ENCODE measurements at regions not wholly inside any gene's neighbourhood (a gene's known extent, or its start where the extent isn't known, plus 50 kb on each side); places are given as distances from the start of the nearest gene placed in this dataset.

DNA sequence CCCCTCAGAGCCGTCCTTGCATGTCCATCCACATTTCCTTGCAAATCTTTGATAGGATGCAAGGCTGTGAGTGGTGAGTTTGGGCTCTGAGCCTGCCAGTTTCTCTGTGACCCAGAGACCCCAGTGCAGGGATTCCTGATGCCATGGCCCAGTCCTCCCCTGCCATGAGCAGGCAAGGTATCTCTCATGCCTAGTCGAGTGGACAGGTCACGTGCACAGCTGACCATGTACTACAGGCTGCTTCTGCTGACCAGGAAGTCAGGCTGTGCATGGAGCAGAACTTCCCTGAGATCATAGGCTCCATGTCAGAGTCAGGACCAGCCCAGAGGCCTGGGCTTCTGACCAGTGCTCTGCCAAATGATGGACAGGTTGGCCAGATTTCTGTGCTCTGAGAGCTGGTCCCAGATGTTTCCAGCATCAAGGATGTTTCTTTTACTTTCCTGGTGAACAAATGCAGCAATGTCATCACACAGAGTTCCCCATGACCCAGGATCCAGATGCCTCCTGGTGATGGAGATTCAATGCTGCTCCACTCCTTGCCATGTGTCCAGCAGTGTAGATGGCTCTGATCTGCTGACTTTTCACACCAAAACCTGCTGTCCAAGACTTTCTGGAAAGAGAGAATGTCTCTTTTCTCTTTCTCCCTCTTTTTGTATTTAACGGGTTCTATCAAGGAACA is 321.6 kb upstream of the HS6ST1 start (continued):
- TF ChIP-seq PRDM4 (CRISPR knock-in tag; IDR thresholded peaks at IDR 0.05; ENCODE audit: borderline replicate concordance): no peak

DNA sequence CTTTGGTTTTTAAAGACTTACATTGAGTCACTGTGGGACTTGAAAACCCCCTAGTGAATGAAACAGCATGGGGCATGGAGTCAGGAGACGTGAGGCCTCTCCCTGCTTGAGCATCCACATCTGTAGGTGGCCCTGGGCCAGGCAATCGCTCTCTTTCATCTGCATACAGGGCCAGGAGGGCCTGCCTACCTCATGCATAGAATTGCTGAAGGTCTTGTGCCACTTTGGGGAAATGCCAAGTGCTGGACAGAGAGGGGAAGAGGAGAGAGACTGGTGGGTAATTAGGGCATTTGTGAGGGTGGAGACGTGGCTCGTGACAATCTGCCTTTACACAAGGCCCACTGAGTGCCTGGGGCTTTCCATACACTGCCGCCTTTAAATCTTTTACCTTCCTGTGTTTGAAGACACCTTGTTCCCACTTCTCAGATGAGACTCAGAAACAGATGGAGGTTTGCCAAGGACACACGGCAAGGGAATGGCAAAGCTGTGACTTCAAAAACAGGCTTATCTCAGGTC is 322.2 kb upstream of the HS6ST1 start:
- Histone ChIP-seq H2AFZ (ENCODE audit: low read length) (no peak overlapping the region), H4K20me1 (ENCODE audit: insufficient read depth, low read length) (no peaks in the 10 kb centered on the region), H3K27ac (ENCODE audit: extremely low read length, insufficient read depth, low read length) (no peak overlapping the region), H3K9me3 (ENCODE audit: low read length) (no peaks in the 10 kb centered on the region), H3K4me2 (ENCODE audit: low read depth, low read length) (no peak overlapping the region), H3K9ac (ENCODE audit: insufficient read depth, low read depth, low read length) (no peak overlapping the region), H3K79me2 (ENCODE audit: insufficient read depth, low read length) (no peaks in the 10 kb centered on the region), H3K4me3 (replicated peaks in 1 of 3; ENCODE audit: insufficient read depth in 1 of 3, low read depth in 2 of 3, low read length in 3 of 3) (no peak overlapping the region), H3K36me3 (replicated peaks in 1 of 2; ENCODE audit: control insufficient read depth in 1 of 2, insufficient read depth in 2 of 2, low read length in 2 of 2) (no peaks in the 10 kb centered on the region), H3K4me1 (ENCODE audit: insufficient read depth, low read length) (no peaks in the 10 kb centered on the region), H3K27me3 (ENCODE audit: control insufficient read depth in 1 of 2, insufficient read depth in 2 of 2, low read length in 2 of 2) (peaks cover 4 to 41% of the 10 kb centered on the region in 2 experiments; a peak in 4 of 5 replicates)
- DNase-seq (ENCODE audit: low spot score) (no peak), FAIRE-seq (no peak), ATAC-seq (no peak)
- in situ Hi-C loops (cut with HindIII; ENCODE audit: extremely low pct_ligation_motif_present, low pct_unique_long_range_greater_than_20kb): loop anchor here (25.0 kb wide), 1 partner anchor 579 kb away; no protein-coding TSS in a partner anchor
- TF ChIP-seq ZNF160 (CRISPR knock-in tag; IDR thresholded peaks at IDR 0.05) (no peak), FOXP1 (IDR thresholded peaks at IDR 0.05) (no peak), FOXP1 (CRISPR knock-in tag; IDR thresholded peaks at IDR 0.05) (no peak), MTF2 (CRISPR knock-in tag; IDR thresholded peaks at IDR 0.05; ENCODE audit: borderline replicate concordance) (no peak), SALL2 (CRISPR knock-in tag; IDR thresholded peaks at IDR 0.05) (no peak)
- TF ChIP-seq, protein P1, sequence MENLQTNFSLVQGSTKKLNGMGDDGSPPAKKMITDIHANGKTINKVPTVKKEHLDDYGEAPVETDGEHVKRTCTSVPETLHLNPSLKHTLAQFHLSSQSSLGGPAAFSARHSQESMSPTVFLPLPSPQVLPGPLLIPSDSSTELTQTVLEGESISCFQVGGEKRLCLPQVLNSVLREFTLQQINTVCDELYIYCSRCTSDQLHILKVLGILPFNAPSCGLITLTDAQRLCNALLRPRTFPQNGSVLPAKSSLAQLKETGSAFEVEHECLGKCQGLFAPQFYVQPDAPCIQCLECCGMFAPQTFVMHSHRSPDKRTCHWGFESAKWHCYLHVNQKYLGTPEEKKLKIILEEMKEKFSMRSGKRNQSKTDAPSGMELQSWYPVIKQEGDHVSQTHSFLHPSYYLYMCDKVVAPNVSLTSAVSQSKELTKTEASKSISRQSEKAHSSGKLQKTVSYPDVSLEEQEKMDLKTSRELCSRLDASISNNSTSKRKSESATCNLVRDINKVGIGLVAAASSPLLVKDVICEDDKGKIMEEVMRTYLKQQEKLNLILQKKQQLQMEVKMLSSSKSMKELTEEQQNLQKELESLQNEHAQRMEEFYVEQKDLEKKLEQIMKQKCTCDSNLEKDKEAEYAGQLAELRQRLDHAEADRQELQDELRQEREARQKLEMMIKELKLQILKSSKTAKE (CRISPR knock-in tag; IDR thresholded peaks at IDR 0.05; ENCODE audit: borderline replicate concordance): no peak
- ChIA-PET CTCF (ENCODE audit: low intra/inter-chr PET ratio, low total read pairs) (no interaction called here), POLR2A (no interaction called here)
- WGBS (ENCODE audit: low lambda C conversion rate): 18% methylated on average over 6 of the region's 6 CpGs
- no TSS peak for BruUV-seq (replicated peaks)
- intact Hi-C loops (cut with micrococcal nuclease; ENCODE audit: unreplicated experiment): no loop called here
